Erythroblast (primary cell): ENCODE measurements at regions not wholly inside any gene's neighbourhood (a gene's known extent, or its start where the extent isn't known, plus 50 kb on each side); places are given as distances from the start of the nearest gene placed in this dataset.

Experiments used
- GATA1 ChIP-seq: IDR thresholded peaks from 2 replicates; pipeline ENCODE4 v1.6.1; 2011; ENCODE audit warnings: low read depth, mild to moderate bottlenecking, control low read depth, low read length, moderate library complexity
- POLR2A ChIP-seq: IDR thresholded peaks from 2 replicates; pipeline ENCODE4 v1.6.1; 2011; ENCODE audit warnings: mild to moderate bottlenecking, low read length

GRCh38 chr10:78356291-78356900 lies 322.7 kb downstream of the RPS24 start:
- TF ChIP-seq POLR2A (no peak), GATA1 (no peak)
